Dedifferentiated amniotic fluid mesenchymal stem cell (primary cell): ENCODE measurements at regions not wholly inside any gene's neighbourhood (a gene's known extent, or its start where the extent isn't known, plus 50 kb on each side); places are given as distances from the start of the nearest gene placed in this dataset.
"Not testable (repeated sequence)": the region's sequence is repeated elsewhere in the genome, so short reads cannot be mapped to it uniquely, and the experiment has no call there.

Source experiments
- DNase-seq: peaks from one replicate; pipeline ENCODE4 v3.0.0-alpha.2; 2016; ENCODE audit errors: extremely low spot score

- DNase-seq = not testable (repeated sequence)
These were observed 1937.1 kb upstream of the DEFB115 start for GRCh38 chr20:29320216-29320949.

GRCh38 chr20:29323631-29324515 is 1933.6 kb upstream of the DEFB115 start:
- DNase-seq = not testable (repeated sequence)

GRCh38 chr20:29324516-29325303 is 1932.8 kb upstream of the DEFB115 start:
- not testable (repeated sequence) for DNase-seq

GRCh38 chr20:29325304-29325640 is 1932.2 kb upstream of the DEFB115 start:
- DNase-seq = no peak

- not testable (repeated sequence) for DNase-seq
These were observed 1931.7 kb upstream of the DEFB115 start for GRCh38 chr20:29325781-29326180.

- DNase-seq = no peak
These were observed 1930.9 kb upstream of the DEFB115 start for GRCh38 chr20:29326376-29327070.

- DNase-seq = not testable (repeated sequence)
These were observed 1929.7 kb upstream of the DEFB115 start for GRCh38 chr20:29327600-29328420.

- not testable (repeated sequence) for DNase-seq
These were observed 1926.9 kb upstream of the DEFB115 start for GRCh38 chr20:29330429-29331115.

GRCh38 chr20:29349836-29350235 is 1907.6 kb upstream of the DEFB115 start:
- DNase-seq = no peak

- DNase-seq = not testable (repeated sequence)
These were observed 1881.5 kb upstream of the DEFB115 start for GRCh38 chr20:29375937-29376336.

GRCh38 chr20:29392853-29393252 is 1864.6 kb upstream of the DEFB115 start:
- DNase-seq = not testable (repeated sequence)

GRCh38 chr20:29408034-29408695 is 1849.3 kb upstream of the DEFB115 start:
- DNase-seq = no peak

- DNase-seq = not testable (repeated sequence)
These were observed 1848.8 kb upstream of the DEFB115 start for GRCh38 chr20:29408707-29409106.

- not testable (repeated sequence) for DNase-seq
These were observed 1848.2 kb upstream of the DEFB115 start for GRCh38 chr20:29409160-29409689.

GRCh38 chr20:29409833-29410805 is 1847.3 kb upstream of the DEFB115 start:
- no peak for DNase-seq

GRCh38 chr20:29410806-29411457 is 1846.5 kb upstream of the DEFB115 start:
- DNase-seq = no peak

GRCh38 chr20:29411458-29411820 is 1846.0 kb upstream of the DEFB115 start:
- DNase-seq = not testable (repeated sequence)
